ENCODE measurements at regions not wholly inside any gene's neighbourhood (a gene's known extent, or its start where the extent isn't known, plus 50 kb on each side); places are given as distances from the start of the nearest gene placed in this dataset.
A peak's percentile ranks its signal among the peaks of the same experiment; 100 is the strongest.

GRCh38 chr16:55030944-55031343 is 100.3 kb downstream of the IRX5 start:
- Histone ChIP-seq H3K9me3 (peaks cover 3% of the 10 kb centered on the region), H3K4me3 (no peak overlapping the region), H3K4me1 (no peaks in the 10 kb centered on the region), H3K27me3 (no peaks in the 10 kb centered on the region), H3K36me3 (no peaks in the 10 kb centered on the region), H3K27ac (no peak overlapping the region)
- no peak for TF ChIP-seq EP300 (IDR thresholded peaks at IDR 0.05)
- TF ChIP-seq CTCF (IDR thresholded peaks at IDR 0.05), result no peak
- TF ChIP-seq POLR2AphosphoS5 (IDR thresholded peaks at IDR 0.05), result no peak
- TF ChIP-seq POLR2A (IDR thresholded peaks at IDR 0.05), result no peak
- WGBS, result 81% methylated on average over 5 of the region's 5 CpGs
- peak in 1 of 2 donors; percentile 31 for DNase-seq (ENCODE audit: low spot score in 2 of 2)

DNA sequence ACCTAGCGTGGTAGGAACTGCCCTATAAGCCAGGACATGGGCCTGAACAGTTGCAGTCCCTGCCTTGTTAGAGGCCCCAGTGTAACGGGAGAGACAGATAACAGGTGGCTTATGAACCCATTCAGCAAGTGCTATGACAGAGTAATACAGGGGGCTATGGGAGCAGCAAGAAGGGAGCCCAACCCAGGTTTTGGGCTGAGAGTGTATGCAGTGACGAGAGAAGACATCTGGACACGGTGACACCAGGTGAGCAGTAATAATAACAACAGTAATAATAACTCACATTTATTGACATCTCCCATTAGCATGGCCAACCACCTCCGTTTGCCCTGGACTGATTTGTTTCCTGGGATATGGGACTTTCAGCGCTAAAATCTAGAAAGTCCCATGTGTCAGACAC is 100.8 kb downstream of the IRX5 start:
- Histone ChIP-seq H3K9me3 (peaks cover 3% of the 10 kb centered on the region), H3K4me3 (no peak overlapping the region), H3K27ac (no peak overlapping the region), H3K27me3 (no peaks in the 10 kb centered on the region), H3K36me3 (no peaks in the 10 kb centered on the region), H3K4me1 (no peaks in the 10 kb centered on the region)
- DNase-seq (ENCODE audit: low spot score in 2 of 2), result no peak
- 83% methylated on average over 6 of the region's 6 CpGs for WGBS
- TF ChIP-seq EP300 (IDR thresholded peaks at IDR 0.05) (no peak), POLR2A (IDR thresholded peaks at IDR 0.05) (no peak), POLR2AphosphoS5 (IDR thresholded peaks at IDR 0.05) (no peak), CTCF (IDR thresholded peaks at IDR 0.05) (no peak)

- H3K36me3 ChIP-seq, result no peaks in the 10 kb centered on the region
- no peaks in the 10 kb centered on the region for H3K4me1 ChIP-seq
- 82% methylated on average over 28 of the region's 28 CpGs for WGBS
- DNase-seq (ENCODE audit: low spot score in 2 of 2), result peak in 1 of 2 donors; percentile 72
- no peak overlapping the region for H3K27ac ChIP-seq
- TF ChIP-seq CTCF (IDR thresholded peaks at IDR 0.05), result no peak
- TF ChIP-seq POLR2A (IDR thresholded peaks at IDR 0.05), result no peak
- TF ChIP-seq EP300 (IDR thresholded peaks at IDR 0.05), result no peak
- no peak for TF ChIP-seq POLR2AphosphoS5 (IDR thresholded peaks at IDR 0.05)
- H3K4me3 ChIP-seq, result no peak overlapping the region
- H3K9me3 ChIP-seq, result no peaks in the 10 kb centered on the region
- no peaks in the 10 kb centered on the region for H3K27me3 ChIP-seq
Observed at GRCh38 chr16:55033225-55034156, 102.8 kb downstream of the IRX5 start.

DNA sequence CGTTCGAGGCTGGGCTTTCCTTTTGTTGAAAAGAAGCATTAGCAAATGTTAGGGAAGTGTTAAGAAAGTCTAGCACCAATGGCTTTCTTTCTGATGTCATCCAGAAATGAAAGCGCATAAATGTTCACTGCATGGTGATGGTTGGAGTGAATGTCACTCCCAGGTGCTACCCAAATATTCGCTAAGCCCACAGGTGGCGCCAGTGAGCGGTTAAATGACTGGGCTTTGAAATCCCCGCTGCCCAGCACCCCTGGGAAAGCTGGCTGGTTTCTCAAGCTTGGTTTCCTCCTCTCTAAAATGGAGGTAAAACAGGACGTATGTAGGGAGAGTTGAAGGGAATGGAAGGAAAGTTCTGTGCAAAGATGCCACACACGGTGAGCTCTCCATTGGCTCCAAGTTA is 104.4 kb downstream of the IRX5 start:
- peak in 1 of 2 donors; percentile 57 for DNase-seq (ENCODE audit: low spot score in 2 of 2)
- no peaks in the 10 kb centered on the region for H3K4me1 ChIP-seq
- H3K4me3 ChIP-seq, result no peak overlapping the region
- H3K9me3 ChIP-seq, result no peaks in the 10 kb centered on the region
- peaks cover 2% of the 10 kb centered on the region for H3K27me3 ChIP-seq
- WGBS, result 46% methylated on average over 9 of the region's 9 CpGs
- no peaks in the 10 kb centered on the region for H3K36me3 ChIP-seq
- H3K27ac ChIP-seq, result no peak overlapping the region
- TF ChIP-seq EP300 (IDR thresholded peaks at IDR 0.05) (no peak), POLR2AphosphoS5 (IDR thresholded peaks at IDR 0.05) (no peak), CTCF (IDR thresholded peaks at IDR 0.05) (peak in 1 of 2 donors; percentile 24), POLR2A (IDR thresholded peaks at IDR 0.05) (no peak)

GRCh38 chr16:55035956-55036355 is 105.3 kb downstream of the IRX5 start:
- TF ChIP-seq POLR2A (IDR thresholded peaks at IDR 0.05), result no peak
- no peak for TF ChIP-seq EP300 (IDR thresholded peaks at IDR 0.05)
- TF ChIP-seq POLR2AphosphoS5 (IDR thresholded peaks at IDR 0.05), result no peak
- TF ChIP-seq CTCF (IDR thresholded peaks at IDR 0.05), result no peak
- peaks cover 3% of the 10 kb centered on the region for H3K27me3 ChIP-seq
- WGBS, result 64% methylated on average over 4 of the region's 4 CpGs
- H3K4me3 ChIP-seq, result no peak overlapping the region
- H3K36me3 ChIP-seq, result no peaks in the 10 kb centered on the region
- H3K9me3 ChIP-seq, result no peaks in the 10 kb centered on the region
- no peak overlapping the region for H3K27ac ChIP-seq
- H3K4me1 ChIP-seq, result no peaks in the 10 kb centered on the region
- peak in 1 of 2 donors; percentile 43 for DNase-seq (ENCODE audit: low spot score in 2 of 2)
